Parathyroid adenoma (tissue), 2 donors: ENCODE measurements at regions not wholly inside any gene's neighbourhood (a gene's known extent, or its start where the extent isn't known, plus 50 kb on each side); places are given as distances from the start of the nearest gene placed in this dataset.

ENCODE experiments used
- H2AFZ ChIP-seq: fragments of 300-600 bp; sonication (generic); one replicate; pipeline ENCODE4 v1.7.0; 2017; ENCODE audit warnings: antibody characterized with exemption, mild to moderate bottlenecking
- H3K27ac ChIP-seq: fragments of 300-600 bp; sonication (generic); one replicate; pipeline ENCODE4 v1.7.0; 2017
- H3K27me3 ChIP-seq: fragments of 300-600 bp; sonication (generic); one replicate; pipeline ENCODE4 v1.7.0; 2017; ENCODE audit warnings: low read length; ENCODE audit not compliant: control insufficient read depth, insufficient read depth
- H3K36me3 ChIP-seq: fragments of 300-600 bp; sonication (generic); one replicate; pipeline ENCODE4 v1.7.0; 2017; ENCODE audit warnings: low read length; ENCODE audit not compliant: control insufficient read depth, insufficient read depth
- H3K4me1 ChIP-seq: fragments of 300-600 bp; sonication (generic); one replicate; pipeline ENCODE4 v1.7.0; 2017; ENCODE audit warnings: control low read depth
- H3K4me2 ChIP-seq: fragments of 300-600 bp; sonication (generic); one replicate; pipeline ENCODE4 v1.7.0; 2017; ENCODE audit warnings: low read length
- H3K4me3 ChIP-seq: fragments of 300-600 bp; sonication (generic); one replicate; pipeline ENCODE4 v1.7.0; 2017; ENCODE audit warnings: low read depth, low read length
- H3K79me2 ChIP-seq: fragments of 300-600 bp; sonication (generic); one replicate; pipeline ENCODE4 v1.7.0; 2017; ENCODE audit warnings: control low read depth
- H3K9ac ChIP-seq: fragments of 300-600 bp; sonication (generic); one replicate; pipeline ENCODE4 v1.7.0; 2017; ENCODE audit warnings: mild to moderate bottlenecking
- H3K9me3 ChIP-seq: fragments of 300-600 bp; sonication (generic); one replicate; pipeline ENCODE4 v1.7.0; 2017; ENCODE audit warnings: low read length; ENCODE audit not compliant: control insufficient read depth
- TF ChIP-seq, protein P1 (sequence below): fragments of 300-600 bp; sonication (generic); IDR thresholded peaks from one replicate; pipeline ENCODE4 v1.7.0; 2017; ENCODE audit warnings: antibody characterized with exemption, mild to moderate bottlenecking
- donor health status: primary hyperparathyroidism.

- H3K4me2 ChIP-seq = no peak overlapping the region
- no peak overlapping the region for H2AFZ ChIP-seq
- H3K79me2 ChIP-seq = no peaks in the 10 kb centered on the region
- H3K4me1 ChIP-seq = no peaks in the 10 kb centered on the region
- no peak overlapping the region for H3K27ac ChIP-seq
- H3K36me3 ChIP-seq = no peaks in the 10 kb centered on the region
- no peak overlapping the region for H3K4me3 ChIP-seq
- no peak overlapping the region for H3K9ac ChIP-seq
- no peaks in the 10 kb centered on the region for H3K9me3 ChIP-seq
- TF ChIP-seq, protein P1, sequence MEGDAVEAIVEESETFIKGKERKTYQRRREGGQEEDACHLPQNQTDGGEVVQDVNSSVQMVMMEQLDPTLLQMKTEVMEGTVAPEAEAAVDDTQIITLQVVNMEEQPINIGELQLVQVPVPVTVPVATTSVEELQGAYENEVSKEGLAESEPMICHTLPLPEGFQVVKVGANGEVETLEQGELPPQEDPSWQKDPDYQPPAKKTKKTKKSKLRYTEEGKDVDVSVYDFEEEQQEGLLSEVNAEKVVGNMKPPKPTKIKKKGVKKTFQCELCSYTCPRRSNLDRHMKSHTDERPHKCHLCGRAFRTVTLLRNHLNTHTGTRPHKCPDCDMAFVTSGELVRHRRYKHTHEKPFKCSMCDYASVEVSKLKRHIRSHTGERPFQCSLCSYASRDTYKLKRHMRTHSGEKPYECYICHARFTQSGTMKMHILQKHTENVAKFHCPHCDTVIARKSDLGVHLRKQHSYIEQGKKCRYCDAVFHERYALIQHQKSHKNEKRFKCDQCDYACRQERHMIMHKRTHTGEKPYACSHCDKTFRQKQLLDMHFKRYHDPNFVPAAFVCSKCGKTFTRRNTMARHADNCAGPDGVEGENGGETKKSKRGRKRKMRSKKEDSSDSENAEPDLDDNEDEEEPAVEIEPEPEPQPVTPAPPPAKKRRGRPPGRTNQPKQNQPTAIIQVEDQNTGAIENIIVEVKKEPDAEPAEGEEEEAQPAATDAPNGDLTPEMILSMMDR = no peak
- H3K27me3 ChIP-seq = no peaks in the 10 kb centered on the region
These were observed 464.9 kb upstream of the ADGRL2 start for GRCh38 chr1:81335876-81336275.

- H3K4me2 ChIP-seq = no peak overlapping the region
- no peaks in the 10 kb centered on the region for H3K9me3 ChIP-seq
- no peak overlapping the region for H3K4me3 ChIP-seq
- TF ChIP-seq, protein P1 = no peak
- H3K4me1 ChIP-seq = no peaks in the 10 kb centered on the region
- H3K36me3 ChIP-seq = no peaks in the 10 kb centered on the region
- H3K27ac ChIP-seq = no peak overlapping the region
- no peaks in the 10 kb centered on the region for H3K79me2 ChIP-seq
- H3K27me3 ChIP-seq = no peaks in the 10 kb centered on the region
- no peak overlapping the region for H3K9ac ChIP-seq
- no peak overlapping the region for H2AFZ ChIP-seq
These were observed 470.2 kb upstream of the ADGRL2 start for GRCh38 chr1:81330521-81330920.

DNA sequence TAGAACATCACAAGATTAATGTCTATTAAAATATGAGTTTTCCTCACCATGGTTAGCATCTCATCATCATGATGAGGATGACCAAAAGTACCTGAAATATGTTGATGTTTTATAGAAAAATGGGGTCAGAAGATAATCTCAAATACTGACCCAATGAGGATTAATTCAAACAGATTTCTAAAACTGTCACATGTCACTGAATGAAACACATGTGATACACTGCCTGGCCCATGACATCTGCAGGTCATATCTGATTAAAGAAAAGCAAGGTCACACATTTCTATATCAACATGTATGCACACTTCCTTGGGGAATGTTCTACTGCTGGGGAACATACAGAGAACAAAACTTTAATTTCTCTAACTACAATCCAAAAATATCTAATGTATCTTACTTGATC lies 470.6 kb upstream of the ADGRL2 start:
- H3K79me2 ChIP-seq = no peaks in the 10 kb centered on the region
- no peak overlapping the region for H3K9ac ChIP-seq
- TF ChIP-seq, protein P1 = no peak
- H3K4me1 ChIP-seq = no peaks in the 10 kb centered on the region
- no peak overlapping the region for H2AFZ ChIP-seq
- H3K9me3 ChIP-seq = no peaks in the 10 kb centered on the region
- no peak overlapping the region for H3K4me2 ChIP-seq
- no peaks in the 10 kb centered on the region for H3K36me3 ChIP-seq
- no peak overlapping the region for H3K4me3 ChIP-seq
- H3K27ac ChIP-seq = no peak overlapping the region
- no peaks in the 10 kb centered on the region for H3K27me3 ChIP-seq

DNA sequence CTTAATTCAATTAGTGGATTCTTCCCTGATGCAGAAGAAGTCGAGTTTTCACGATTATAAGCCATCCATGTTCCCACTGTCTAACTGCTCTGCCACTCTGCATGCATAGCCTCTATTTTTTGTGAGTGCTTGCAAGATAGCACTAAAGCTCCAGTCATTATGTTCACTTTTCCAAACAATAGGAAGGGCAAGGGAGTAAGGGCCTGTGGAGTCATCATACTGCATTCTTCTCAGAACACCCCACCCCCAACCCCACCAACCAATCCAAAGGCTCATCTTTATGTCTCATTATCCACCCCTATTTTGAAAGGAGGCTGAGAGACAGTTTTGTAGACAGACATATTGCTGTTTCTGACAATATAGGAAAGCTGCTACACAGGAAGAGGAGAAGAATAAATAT lies 471.7 kb upstream of the ADGRL2 start:
- H2AFZ ChIP-seq = no peak overlapping the region
- H3K36me3 ChIP-seq = no peaks in the 10 kb centered on the region
- H3K9ac ChIP-seq = no peak overlapping the region
- H3K4me1 ChIP-seq = no peaks in the 10 kb centered on the region
- TF ChIP-seq, protein P1 = no peak
- no peak overlapping the region for H3K4me2 ChIP-seq
- H3K27me3 ChIP-seq = no peaks in the 10 kb centered on the region
- no peaks in the 10 kb centered on the region for H3K9me3 ChIP-seq
- H3K27ac ChIP-seq = no peak overlapping the region
- H3K4me3 ChIP-seq = no peak overlapping the region
- no peaks in the 10 kb centered on the region for H3K79me2 ChIP-seq

DNA sequence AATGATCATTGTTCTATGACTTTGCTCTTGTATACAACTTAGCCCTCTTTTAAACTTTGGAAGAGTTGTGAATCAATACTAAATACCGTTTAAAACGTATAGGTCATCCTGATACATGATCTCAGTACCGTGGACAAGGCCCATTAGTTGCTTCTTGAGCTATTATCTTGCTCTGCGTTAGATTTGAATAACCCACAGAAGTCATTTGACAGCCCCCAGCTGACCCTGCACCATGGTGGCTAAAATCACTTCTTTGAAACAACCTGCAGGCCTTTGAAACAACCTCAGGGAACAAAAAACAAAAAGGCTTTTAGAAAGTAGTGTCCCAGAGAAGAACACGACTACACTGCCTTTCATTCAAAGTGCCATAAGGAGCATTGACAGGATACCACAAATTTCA lies 473.0 kb upstream of the ADGRL2 start:
- H3K9me3 ChIP-seq = no peaks in the 10 kb centered on the region
- H3K79me2 ChIP-seq = no peaks in the 10 kb centered on the region
- no peak overlapping the region for H3K4me3 ChIP-seq
- no peak overlapping the region for H3K4me2 ChIP-seq
- H3K27ac ChIP-seq = no peak overlapping the region
- H3K4me1 ChIP-seq = no peaks in the 10 kb centered on the region
- no peaks in the 10 kb centered on the region for H3K27me3 ChIP-seq
- TF ChIP-seq, protein P1 = no peak
- H2AFZ ChIP-seq = no peak overlapping the region
- H3K9ac ChIP-seq = no peak overlapping the region
- H3K36me3 ChIP-seq = no peaks in the 10 kb centered on the region
